ENCODE measurements at regions not wholly inside any gene's neighbourhood (a gene's known extent, or its start where the extent isn't known, plus 50 kb on each side); places are given as distances from the start of the nearest gene placed in this dataset.

GRCh38 chr4:175871774-175872405 is 59.8 kb upstream of the GPM6A start:
- DNase-seq: peak in 3 of 56 donors; percentile 0 to 12 (median 6)

- DNase-seq: no peak
These were observed 61.6 kb upstream of the GPM6A start for GRCh38 chr4:175873707-175874106.

GRCh38 chr4:175874306-175874705 is 62.2 kb upstream of the GPM6A start:
- no peak for DNase-seq

- DNase-seq: no peak
These were observed 64.1 kb upstream of the GPM6A start for GRCh38 chr4:175875993-175876771.

- DNase-seq: no peak
These were observed 70.8 kb upstream of the GPM6A start for GRCh38 chr4:175882891-175883290.

- DNase-seq: no peak
These were observed 72.0 kb upstream of the GPM6A start for GRCh38 chr4:175884048-175884447.

GRCh38 chr4:175891231-175891630 is 79.2 kb upstream of the GPM6A start:
- DNase-seq: no peak

GRCh38 chr4:175891851-175892250 is 79.8 kb upstream of the GPM6A start:
- DNase-seq: peak in 1 of 56 donors; percentile 9

GRCh38 chr4:175905925-175906324 is 93.9 kb upstream of the GPM6A start:
- DNase-seq: peak in 2 of 56 donors; percentile 0 to 2

GRCh38 chr4:175906384-175906783 is 94.3 kb upstream of the GPM6A start:
- DNase-seq: peak in 19 of 56 donors; percentile 2 to 53 (median 21)

- no peak for DNase-seq
These were observed 98.6 kb upstream of the GPM6A start for GRCh38 chr4:175910700-175911099.

- no peak for DNase-seq
These were observed 104.7 kb upstream of the GPM6A start for GRCh38 chr4:175916626-175917351.

- no peak for DNase-seq
These were observed 115.1 kb upstream of the GPM6A start for GRCh38 chr4:175927121-175927520.

- DNase-seq: no peak
These were observed 117.4 kb upstream of the GPM6A start for GRCh38 chr4:175929441-175929840.

- no peak for DNase-seq
These were observed 117.9 kb upstream of the GPM6A start for GRCh38 chr4:175929932-175930331.

- no peak for DNase-seq
These were observed 118.4 kb upstream of the GPM6A start for GRCh38 chr4:175930471-175930870.

- DNase-seq: no peak
These were observed 120.1 kb upstream of the GPM6A start for GRCh38 chr4:175932116-175932515.

GRCh38 chr4:175934506-175934905 is 122.4 kb upstream of the GPM6A start:
- DNase-seq: no peak

- no peak for DNase-seq
These were observed 123.1 kb upstream of the GPM6A start for GRCh38 chr4:175935016-175935661.

- no peak for DNase-seq
These were observed 121.3 kb upstream of the WDR17 start for GRCh38 chr4:175944126-175944910.

Data from nucleus accumbens (tissue), 56 donors.